OCI-LY7 (cell line): ENCODE measurements at regions not wholly inside any gene's neighbourhood (a gene's known extent, or its start where the extent isn't known, plus 50 kb on each side); places are given as distances from the start of the nearest gene placed in this dataset.

Experiments
- EZH2phosphoT487 ChIP-seq: fragments of 200-600 bp; sonication (generic); IDR thresholded peaks from 2 replicates; pipeline ENCODE4 v1.6.1; 2018; ENCODE audit warnings: low read depth, borderline replicate concordance, mild to moderate bottlenecking, mixed run types, antibody characterized with exemption, low read length, moderate library complexity, mixed read lengths
- TF ChIP-seq, protein P1 (sequence below): fragments of 200-600 bp; sonication (generic); conservative IDR thresholded peaks from 2 replicates; pipeline ENCODE4 v1.5.1; 2014; ENCODE audit warnings: mild to moderate bottlenecking, antibody characterized with exemption, low read length, moderate library complexity, mixed read lengths

DNA sequence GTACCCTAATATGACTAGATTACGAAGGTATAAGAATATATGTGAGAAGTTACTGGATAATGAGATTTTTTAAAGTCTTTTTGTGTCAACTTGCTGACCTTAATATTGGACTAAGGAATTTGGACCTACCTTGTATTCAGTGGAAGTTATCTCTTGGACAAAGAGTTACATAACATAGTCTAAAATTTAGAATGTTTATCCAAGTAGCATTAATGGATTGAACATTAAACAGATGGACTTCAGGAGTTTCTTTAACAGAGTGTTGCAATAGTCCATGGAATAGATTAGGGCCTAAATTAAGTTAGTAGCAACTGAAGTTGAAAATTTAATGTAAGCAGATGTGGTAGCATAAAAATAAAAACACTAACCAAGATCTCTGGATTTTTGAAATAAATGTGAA is 266.4 kb downstream of the PYDC2 start:
- TF ChIP-seq, protein P1, sequence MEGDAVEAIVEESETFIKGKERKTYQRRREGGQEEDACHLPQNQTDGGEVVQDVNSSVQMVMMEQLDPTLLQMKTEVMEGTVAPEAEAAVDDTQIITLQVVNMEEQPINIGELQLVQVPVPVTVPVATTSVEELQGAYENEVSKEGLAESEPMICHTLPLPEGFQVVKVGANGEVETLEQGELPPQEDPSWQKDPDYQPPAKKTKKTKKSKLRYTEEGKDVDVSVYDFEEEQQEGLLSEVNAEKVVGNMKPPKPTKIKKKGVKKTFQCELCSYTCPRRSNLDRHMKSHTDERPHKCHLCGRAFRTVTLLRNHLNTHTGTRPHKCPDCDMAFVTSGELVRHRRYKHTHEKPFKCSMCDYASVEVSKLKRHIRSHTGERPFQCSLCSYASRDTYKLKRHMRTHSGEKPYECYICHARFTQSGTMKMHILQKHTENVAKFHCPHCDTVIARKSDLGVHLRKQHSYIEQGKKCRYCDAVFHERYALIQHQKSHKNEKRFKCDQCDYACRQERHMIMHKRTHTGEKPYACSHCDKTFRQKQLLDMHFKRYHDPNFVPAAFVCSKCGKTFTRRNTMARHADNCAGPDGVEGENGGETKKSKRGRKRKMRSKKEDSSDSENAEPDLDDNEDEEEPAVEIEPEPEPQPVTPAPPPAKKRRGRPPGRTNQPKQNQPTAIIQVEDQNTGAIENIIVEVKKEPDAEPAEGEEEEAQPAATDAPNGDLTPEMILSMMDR, result no peak
- TF ChIP-seq EZH2phosphoT487, result no peak
